ENCODE measurements at regions not wholly inside any gene's neighbourhood (a gene's known extent, or its start where the extent isn't known, plus 50 kb on each side); places are given as distances from the start of the nearest gene placed in this dataset.

DNA sequence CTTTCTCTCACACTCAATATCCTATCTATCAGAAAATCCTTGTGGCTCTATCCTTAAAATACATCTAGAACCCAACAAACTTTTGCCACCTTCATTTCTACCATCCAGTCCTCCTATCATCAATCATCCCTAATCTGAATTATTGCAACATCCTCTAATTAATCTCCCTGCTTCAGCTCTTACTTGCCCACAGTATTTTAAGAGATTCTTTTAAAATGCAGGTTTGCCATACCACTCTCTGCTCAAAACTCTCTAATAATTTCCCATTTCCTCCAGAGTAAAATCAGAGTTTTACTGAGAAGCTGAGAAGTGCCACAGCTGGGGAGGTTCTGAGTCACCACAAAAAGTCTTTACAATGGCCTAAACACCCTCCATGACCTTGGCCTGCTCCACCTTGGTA is 234.3 kb upstream of the ZPLD1 start:
- TF ChIP-seq EZH2phosphoT487 (IDR thresholded peaks at IDR 0.05; ENCODE audit: borderline replicate concordance, low read depth, low read length): no peak
- TF ChIP-seq, protein P1, sequence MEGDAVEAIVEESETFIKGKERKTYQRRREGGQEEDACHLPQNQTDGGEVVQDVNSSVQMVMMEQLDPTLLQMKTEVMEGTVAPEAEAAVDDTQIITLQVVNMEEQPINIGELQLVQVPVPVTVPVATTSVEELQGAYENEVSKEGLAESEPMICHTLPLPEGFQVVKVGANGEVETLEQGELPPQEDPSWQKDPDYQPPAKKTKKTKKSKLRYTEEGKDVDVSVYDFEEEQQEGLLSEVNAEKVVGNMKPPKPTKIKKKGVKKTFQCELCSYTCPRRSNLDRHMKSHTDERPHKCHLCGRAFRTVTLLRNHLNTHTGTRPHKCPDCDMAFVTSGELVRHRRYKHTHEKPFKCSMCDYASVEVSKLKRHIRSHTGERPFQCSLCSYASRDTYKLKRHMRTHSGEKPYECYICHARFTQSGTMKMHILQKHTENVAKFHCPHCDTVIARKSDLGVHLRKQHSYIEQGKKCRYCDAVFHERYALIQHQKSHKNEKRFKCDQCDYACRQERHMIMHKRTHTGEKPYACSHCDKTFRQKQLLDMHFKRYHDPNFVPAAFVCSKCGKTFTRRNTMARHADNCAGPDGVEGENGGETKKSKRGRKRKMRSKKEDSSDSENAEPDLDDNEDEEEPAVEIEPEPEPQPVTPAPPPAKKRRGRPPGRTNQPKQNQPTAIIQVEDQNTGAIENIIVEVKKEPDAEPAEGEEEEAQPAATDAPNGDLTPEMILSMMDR (conservative IDR thresholded peaks at IDR 0.05; ENCODE audit: low read length): no peak
- no TSS peak for BruUV-seq (replicated peaks)
- intact Hi-C loops (cut with micrococcal nuclease; ENCODE audit: unreplicated experiment): no loop called here
- Histone ChIP-seq H3K27ac (ENCODE audit: low read depth, low read length, poor library complexity, severe bottlenecking) (no peak overlapping the region), H3K4me2 (ENCODE audit: low read length) (no peak overlapping the region), H3K4me1 (ENCODE audit: insufficient read depth, low read length, poor library complexity, severe bottlenecking) (no peaks in the 10 kb centered on the region), H3K4me3 (ENCODE audit: low read depth, low read length, poor library complexity, severe bottlenecking) (no peak overlapping the region), H3K9me3 (ENCODE audit: low read length) (no peaks in the 10 kb centered on the region), H4K20me1 (ENCODE audit: insufficient read depth, low read length) (no peaks in the 10 kb centered on the region), H2AFZ (ENCODE audit: low read length) (no peak overlapping the region), H3K79me2 (ENCODE audit: insufficient read depth, low read depth, low read length) (no peaks in the 10 kb centered on the region), H3K9me2 (ENCODE audit: insufficient read depth, low read length) (no peaks in the 10 kb centered on the region), H3K36me3 (ENCODE audit: insufficient read depth, low read length) (no peaks in the 10 kb centered on the region)
- no peak for DNase-seq (ENCODE audit: low spot score)
- POLR2A ChIA-PET: no interaction called here
- CTCF ChIA-PET (ENCODE audit: unreplicated experiment): no interaction called here

DNA sequence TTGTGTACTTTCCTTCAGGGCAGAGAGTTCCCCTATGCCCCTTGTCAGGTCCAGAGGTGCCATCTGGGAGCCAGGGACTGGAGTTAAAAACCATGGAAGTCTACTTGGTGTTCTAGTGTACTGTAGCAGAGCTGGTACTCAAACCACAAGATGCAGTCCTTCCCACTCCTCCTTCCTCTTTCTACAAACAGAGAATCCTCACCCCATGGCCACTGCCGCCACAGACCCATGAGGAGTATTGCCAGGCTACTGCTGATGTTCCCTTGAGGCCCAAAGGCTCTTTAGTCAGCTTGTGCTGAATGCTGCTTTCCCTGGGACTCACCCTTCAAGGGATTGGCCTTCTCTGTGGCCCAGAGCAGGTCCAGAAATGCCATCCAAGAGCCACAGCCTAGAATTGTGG is 229.2 kb upstream of the ZPLD1 start:
- no TSS peak for BruUV-seq (replicated peaks)
- no peak overlapping the region for H3K4me2 ChIP-seq (ENCODE audit: low read length)
- H3K27ac ChIP-seq (ENCODE audit: low read depth, low read length, poor library complexity, severe bottlenecking): no peak overlapping the region
- ChIA-PET POLR2A (no interaction called here), CTCF (ENCODE audit: unreplicated experiment) (no interaction called here)
- no peak overlapping the region for H3K4me3 ChIP-seq (ENCODE audit: low read depth, low read length, poor library complexity, severe bottlenecking)
- no peak overlapping the region for H2AFZ ChIP-seq (ENCODE audit: low read length)
- no peaks in the 10 kb centered on the region for H3K36me3 ChIP-seq (ENCODE audit: insufficient read depth, low read length)
- no peaks in the 10 kb centered on the region for H3K4me1 ChIP-seq (ENCODE audit: insufficient read depth, low read length, poor library complexity, severe bottlenecking)
- no peaks in the 10 kb centered on the region for H3K9me3 ChIP-seq (ENCODE audit: low read length)
- H3K79me2 ChIP-seq (ENCODE audit: insufficient read depth, low read depth, low read length): no peaks in the 10 kb centered on the region
- H4K20me1 ChIP-seq (ENCODE audit: insufficient read depth, low read length): no peaks in the 10 kb centered on the region
- intact Hi-C loops (cut with micrococcal nuclease; ENCODE audit: unreplicated experiment): no loop called here
- no peak for TF ChIP-seq EZH2phosphoT487 (IDR thresholded peaks at IDR 0.05; ENCODE audit: borderline replicate concordance, low read depth, low read length)
- TF ChIP-seq, protein P1 (conservative IDR thresholded peaks at IDR 0.05; ENCODE audit: low read length): no peak
- H3K9me2 ChIP-seq (ENCODE audit: insufficient read depth, low read length): peaks cover 4% of the 10 kb centered on the region
- DNase-seq (ENCODE audit: low spot score): no peak

DNA sequence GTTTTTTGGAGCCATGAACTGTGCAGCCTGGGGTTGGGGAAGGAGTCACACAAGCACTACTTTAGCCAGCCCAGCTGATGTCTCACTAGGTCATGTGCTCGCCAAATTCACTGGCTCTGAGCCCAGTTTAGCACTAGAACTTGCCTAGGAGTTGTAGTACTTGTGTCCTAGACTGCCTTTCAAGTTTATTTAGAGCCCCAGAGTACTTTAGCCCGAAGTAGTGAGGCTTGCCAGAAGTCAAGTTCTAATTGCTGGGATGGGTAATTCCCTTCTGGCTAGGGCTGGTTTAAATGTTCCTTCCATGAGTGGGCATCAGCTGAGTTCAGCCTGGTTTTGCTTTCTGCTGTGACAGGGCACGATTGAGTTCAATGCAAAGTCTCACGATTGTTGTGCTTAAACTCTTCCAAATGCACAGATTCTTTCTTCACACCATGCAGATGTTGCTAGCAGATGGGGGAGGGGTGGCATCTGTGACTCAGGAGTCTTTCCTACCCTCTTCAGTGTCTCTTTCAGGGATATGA is 228.2 kb upstream of the ZPLD1 start:
- TF ChIP-seq EZH2phosphoT487 (IDR thresholded peaks at IDR 0.05; ENCODE audit: borderline replicate concordance, low read depth, low read length): no peak
- TF ChIP-seq, protein P1 (conservative IDR thresholded peaks at IDR 0.05; ENCODE audit: low read length): no peak
- no peak overlapping the region for H3K4me3 ChIP-seq (ENCODE audit: low read depth, low read length, poor library complexity, severe bottlenecking)
- no peaks in the 10 kb centered on the region for H3K36me3 ChIP-seq (ENCODE audit: insufficient read depth, low read length)
- BruUV-seq (replicated peaks): no TSS peak
- intact Hi-C loops (cut with micrococcal nuclease; ENCODE audit: unreplicated experiment): no loop called here
- H3K79me2 ChIP-seq (ENCODE audit: insufficient read depth, low read depth, low read length): no peaks in the 10 kb centered on the region
- no peaks in the 10 kb centered on the region for H3K9me3 ChIP-seq (ENCODE audit: low read length)
- peaks cover 5% of the 10 kb centered on the region for H3K9me2 ChIP-seq (ENCODE audit: insufficient read depth, low read length)
- H3K27ac ChIP-seq (ENCODE audit: low read depth, low read length, poor library complexity, severe bottlenecking): no peak overlapping the region
- H2AFZ ChIP-seq (ENCODE audit: low read length): no peak overlapping the region
- POLR2A ChIA-PET: no interaction called here
- no peaks in the 10 kb centered on the region for H4K20me1 ChIP-seq (ENCODE audit: insufficient read depth, low read length)
- CTCF ChIA-PET (ENCODE audit: unreplicated experiment): no interaction called here
- H3K4me1 ChIP-seq (ENCODE audit: insufficient read depth, low read length, poor library complexity, severe bottlenecking): no peaks in the 10 kb centered on the region
- H3K4me2 ChIP-seq (ENCODE audit: low read length): no peak overlapping the region
- no peak for DNase-seq (ENCODE audit: low spot score)
